Spleen (tissue), 11 donors: ENCODE measurements at regions not wholly inside any gene's neighbourhood (a gene's known extent, or its start where the extent isn't known, plus 50 kb on each side); places are given as distances from the start of the nearest gene placed in this dataset.

Experiments used
- DNase-seq: peaks from one replicate; pipeline ENCODE4 v3.0.0-alpha.2; 2020
- H3K27ac ChIP-seq, 8 donors: fragments of 200-600 bp; sonication (generic) in 7 of 8; 1 replicate in 4 of 8; 2 replicates in 4 of 8; pipeline versions ENCODE4 v1.5.0 to v1.8.0; 2016 to 2021; ENCODE audit warnings: inconsistent platforms in 4 of 8, mild to moderate bottlenecking in 4 of 8, moderate library complexity in 1 of 8
- H3K27me3 ChIP-seq, 7 donors: fragments of 200-600 bp; sonication (generic) in 6 of 7; replicated peaks in 1 of 7; 1 replicate in 4 of 7; 2 replicates in 3 of 7; pipeline versions ENCODE4 v1.5.0 to v1.8.0; 2016 to 2021; ENCODE audit warnings: inconsistent platforms in 3 of 7, mild to moderate bottlenecking in 1 of 7
- H3K36me3 ChIP-seq, 6 donors: fragments of 200-600 bp; sonication (generic) in 5 of 6; 1 replicate in 4 of 6; 2 replicates in 2 of 6; pipeline versions ENCODE4 v1.5.0 to v1.8.0; 2016 to 2021; ENCODE audit warnings: inconsistent platforms in 2 of 6
- H3K4me1 ChIP-seq, 6 donors: fragments of 200-600 bp; sonication (generic) in 5 of 6; 1 replicate in 3 of 6; 2 replicates in 3 of 6; pipeline versions ENCODE4 v1.5.0 to v1.8.0; 2016 to 2021; ENCODE audit warnings: inconsistent platforms in 3 of 6
- H3K4me3 ChIP-seq, 8 donors: fragments of 200-600 bp; sonication (generic) in 7 of 8; 1 replicate in 4 of 8; 2 replicates in 4 of 8; pipeline versions ENCODE4 v1.5.0 to v1.8.0; 2016 to 2021; ENCODE audit warnings: inconsistent platforms in 4 of 8, mild to moderate bottlenecking in 4 of 8, moderate library complexity in 2 of 8
- H3K9me3 ChIP-seq, 8 donors: fragments of 200-600 bp; sonication (generic) in 7 of 8; 1 replicate in 4 of 8; 2 replicates in 4 of 8; pipeline versions ENCODE4 v1.5.0 to v1.8.0; 2016 to 2021; ENCODE audit warnings: inconsistent platforms in 4 of 8
- POLR2A ChIP-seq, 3 donors: fragments of 450-650 bp; IDR thresholded peaks; one replicate each; pipeline ENCODE4 v1.5.1; 2017; ENCODE audit warnings: antibody characterized with exemption in 3 of 3, mild to moderate bottlenecking in 1 of 3
- POLR2AphosphoS5 ChIP-seq, 3 donors: sonication (generic); formaldehyde crosslinking; IDR thresholded peaks; one replicate each; pipeline ENCODE4 v1.5.1; 2017; ENCODE audit warnings: antibody characterized with exemption in 3 of 3
- WGBS, 5 donors: extraction: QIAGEN DNeasy Blood & Tissue Kit in 3 of 5; methylation state at CpG; one replicate each; pipeline versions ENCODE4 v1.1.5 to v1.1.7; 2013 to 2018; 5-methylcytosine and 5-hydroxymethylcytosine counted together
- intact Hi-C: fragments of 100-400 bp; cut with DNase I; formaldehyde crosslinking; loops from one replicate; pipeline ENCODE4 v1.15.0; 2023; ENCODE audit warnings: low total_unique reads
- TF ChIP-seq, protein P1 (sequence below), 11 experiments: fragments of 200-600 bp in 7 of 11; fragments of 450-650 bp in 4 of 11; sonication (generic) in 4 of 11; IDR thresholded peaks in 8 of 11; conservative IDR thresholded peaks in 3 of 11; 1 replicate in 7 of 11; 2 replicates in 4 of 11; pipeline versions ENCODE4 v1.4.0 to v1.8.0; 2016 to 2021; ENCODE audit warnings: antibody characterized with exemption in 11 of 11, inconsistent platforms in 4 of 11, mild to moderate bottlenecking in 1 of 11
- donor health status: healthy with polysubstance abuse.
- donor health status: DM: no; HTN: no; CAD: no; lungs with moderate emphysema.
- donor health status: DM: no; HTN: no; CAD: no.
- donor health status: Bipolar disorder and iron deficiency.
- donor health status: healthy.
- donor health status: DM: no; HTN: no; CAD: no.
- donor health status: DM: yes; HTN: yes; CAD: no.

GRCh38 chr12:116476227-116476822, 82.9 kb upstream of the MAP1LC3B2 start:
- no peak for DNase-seq
- Histone ChIP-seq H3K4me3 (no peak overlapping the region), H3K9me3 (peaks cover 0 to 39% (median 22%) of the 10 kb centered on the region in 8 donors), H3K4me1 (no peaks in the 10 kb centered on the region), H3K36me3 (no peaks in the 10 kb centered on the region), H3K27ac (no peak overlapping the region), H3K27me3 (no peaks in the 10 kb centered on the region)
- 91 to 95% (median 93%) methylated on average over 7 of the region's 7 CpGs for WGBS, 5 donors
- intact Hi-C loops = no loop called here
- TF ChIP-seq POLR2A (IDR thresholded peaks at IDR 0.05) = no peak
- no peak for TF ChIP-seq POLR2AphosphoS5 (IDR thresholded peaks at IDR 0.05)
- TF ChIP-seq, protein P1, sequence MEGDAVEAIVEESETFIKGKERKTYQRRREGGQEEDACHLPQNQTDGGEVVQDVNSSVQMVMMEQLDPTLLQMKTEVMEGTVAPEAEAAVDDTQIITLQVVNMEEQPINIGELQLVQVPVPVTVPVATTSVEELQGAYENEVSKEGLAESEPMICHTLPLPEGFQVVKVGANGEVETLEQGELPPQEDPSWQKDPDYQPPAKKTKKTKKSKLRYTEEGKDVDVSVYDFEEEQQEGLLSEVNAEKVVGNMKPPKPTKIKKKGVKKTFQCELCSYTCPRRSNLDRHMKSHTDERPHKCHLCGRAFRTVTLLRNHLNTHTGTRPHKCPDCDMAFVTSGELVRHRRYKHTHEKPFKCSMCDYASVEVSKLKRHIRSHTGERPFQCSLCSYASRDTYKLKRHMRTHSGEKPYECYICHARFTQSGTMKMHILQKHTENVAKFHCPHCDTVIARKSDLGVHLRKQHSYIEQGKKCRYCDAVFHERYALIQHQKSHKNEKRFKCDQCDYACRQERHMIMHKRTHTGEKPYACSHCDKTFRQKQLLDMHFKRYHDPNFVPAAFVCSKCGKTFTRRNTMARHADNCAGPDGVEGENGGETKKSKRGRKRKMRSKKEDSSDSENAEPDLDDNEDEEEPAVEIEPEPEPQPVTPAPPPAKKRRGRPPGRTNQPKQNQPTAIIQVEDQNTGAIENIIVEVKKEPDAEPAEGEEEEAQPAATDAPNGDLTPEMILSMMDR (IDR thresholded peaks at IDR 0.05 in 8 of 11, conservative IDR thresholded peaks at IDR 0.05 in 3 of 11) = no peak

- Histone ChIP-seq H3K4me3 (no peak overlapping the region), H3K9me3 (peaks cover 0 to 38% (median 21%) of the 10 kb centered on the region in 8 donors), H3K4me1 (no peaks in the 10 kb centered on the region), H3K27me3 (no peaks in the 10 kb centered on the region), H3K36me3 (no peaks in the 10 kb centered on the region), H3K27ac (no peak overlapping the region)
- TF ChIP-seq POLR2A (IDR thresholded peaks at IDR 0.05) (no peak), POLR2AphosphoS5 (IDR thresholded peaks at IDR 0.05) (no peak)
- TF ChIP-seq, protein P1 (IDR thresholded peaks at IDR 0.05 in 8 of 11, conservative IDR thresholded peaks at IDR 0.05 in 3 of 11) = no peak
- DNase-seq = no peak
- intact Hi-C loops = no loop called here
- 78 to 87% (median 83%) methylated on average over 6 of the region's 6 CpGs for WGBS, 5 donors
Observed at GRCh38 chr12:116478243-116478773, 80.9 kb upstream of the MAP1LC3B2 start.

DNA sequence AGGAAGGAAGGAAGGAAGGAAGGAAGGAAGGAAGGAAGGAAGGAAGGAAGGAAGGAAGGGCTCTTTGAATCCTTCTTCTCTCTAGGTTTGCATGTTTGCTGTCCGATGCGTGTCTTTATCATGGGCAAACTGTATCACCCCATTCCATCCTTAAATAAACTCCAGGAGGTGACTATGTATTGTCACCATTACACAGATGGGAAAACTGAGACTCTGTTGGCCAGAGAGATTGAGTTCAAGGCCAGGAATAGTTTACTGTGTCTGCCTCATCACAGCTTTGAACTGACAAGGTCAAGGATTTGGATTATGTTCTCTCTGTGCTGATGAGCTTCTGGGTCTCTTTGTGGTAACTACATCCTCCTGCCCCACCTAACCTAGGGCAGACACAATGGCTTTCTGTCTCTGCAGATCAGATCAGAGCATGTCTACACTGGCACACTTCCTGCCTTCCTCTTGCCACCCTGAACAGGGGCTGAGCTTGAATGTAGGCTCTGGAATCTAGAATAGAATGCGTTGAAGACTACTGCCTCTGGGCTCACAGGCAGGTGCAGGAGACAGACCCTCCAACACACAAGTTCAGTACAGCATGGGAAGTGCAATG, 78.9 kb upstream of the MAP1LC3B2 start:
- intact Hi-C loops = no loop called here
- Histone ChIP-seq H3K27me3 (no peaks in the 10 kb centered on the region), H3K27ac (no peak overlapping the region), H3K4me3 (no peak overlapping the region), H3K9me3 (peaks cover 0 to 30% (median 20%) of the 10 kb centered on the region in 8 donors), H3K4me1 (no peaks in the 10 kb centered on the region), H3K36me3 (no peaks in the 10 kb centered on the region)
- no peak for DNase-seq
- 63 to 79% (median 69%) methylated on average over 3 of the region's 3 CpGs for WGBS, 5 donors
- TF ChIP-seq POLR2A (IDR thresholded peaks at IDR 0.05) = no peak
- TF ChIP-seq POLR2AphosphoS5 (IDR thresholded peaks at IDR 0.05) = no peak
- TF ChIP-seq, protein P1 (IDR thresholded peaks at IDR 0.05 in 8 of 11, conservative IDR thresholded peaks at IDR 0.05 in 3 of 11) = no peak

GRCh38 chr12:116481726-116482125, 77.5 kb upstream of the MAP1LC3B2 start:
- Histone ChIP-seq H3K36me3 (no peaks in the 10 kb centered on the region), H3K4me3 (no peak overlapping the region), H3K27ac (no peak overlapping the region), H3K9me3 (peaks cover 0 to 17% (median 8%) of the 10 kb centered on the region in 8 donors), H3K4me1 (no peaks in the 10 kb centered on the region), H3K27me3 (no peaks in the 10 kb centered on the region)
- DNase-seq = peak; percentile 52
- no peak for TF ChIP-seq POLR2A (IDR thresholded peaks at IDR 0.05)
- TF ChIP-seq, protein P1 (IDR thresholded peaks at IDR 0.05 in 8 of 11, conservative IDR thresholded peaks at IDR 0.05 in 3 of 11) = no peak
- no peak for TF ChIP-seq POLR2AphosphoS5 (IDR thresholded peaks at IDR 0.05)
- WGBS, 5 donors = 73 to 98% (median 79%) methylated on average over 6 to 9 of the region's 9 CpGs
- intact Hi-C loops = no loop called here
